Sigmoid colon (tissue), 6 donors: ENCODE measurements at regions not wholly inside any gene's neighbourhood (a gene's known extent, or its start where the extent isn't known, plus 50 kb on each side); places are given as distances from the start of the nearest gene placed in this dataset.

Experiments used
- DNase-seq: peaks from one replicate; pipeline ENCODE4 v3.0.0-alpha.2; 2019
- H3K27ac ChIP-seq, 4 donors: fragments of 200-600 bp; sonication (generic); one replicate each; pipeline ENCODE4 v1.5.1; 2016 to 2019; ENCODE audit warnings: mild to moderate bottlenecking in 1 of 4
- H3K27me3 ChIP-seq, 3 donors: fragments of 200-600 bp; sonication (generic); one replicate each; pipeline ENCODE4 v1.5.1; 2019; ENCODE audit warnings: mild to moderate bottlenecking in 1 of 3
- H3K36me3 ChIP-seq, 4 donors: fragments of 200-600 bp; sonication (generic); one replicate each; pipeline ENCODE4 v1.5.1; 2016 to 2019
- H3K4me1 ChIP-seq, 4 donors: fragments of 200-600 bp; sonication (generic); one replicate each; pipeline ENCODE4 v1.5.1; 2017 to 2019
- H3K4me3 ChIP-seq, 4 donors: fragments of 200-600 bp; sonication (generic); one replicate each; pipeline ENCODE4 v1.5.1; 2017 to 2019; ENCODE audit warnings: mild to moderate bottlenecking in 2 of 4, moderate library complexity in 1 of 4
- H3K9me3 ChIP-seq, 4 donors: fragments of 200-600 bp in 3 of 4; sonication (generic) in 3 of 4; one replicate each; pipeline versions ENCODE4 v1.5.1 to v1.6.1; 2013 to 2019
- EP300 ChIP-seq, 4 donors: sonication (generic); formaldehyde crosslinking; IDR thresholded peaks; one replicate each; pipeline ENCODE4 v1.6.1; 2017; ENCODE audit warnings: antibody characterized with exemption in 4 of 4
- POLR2A ChIP-seq, 2 donors: fragments of 450-650 bp; IDR thresholded peaks; one replicate each; pipeline ENCODE4 v1.6.1; 2016; ENCODE audit warnings: antibody characterized with exemption in 2 of 2, mild to moderate bottlenecking in 2 of 2, moderate library complexity in 2 of 2
- POLR2AphosphoS5 ChIP-seq, 4 donors: sonication (generic); formaldehyde crosslinking; IDR thresholded peaks; one replicate each; pipeline ENCODE4 v1.6.1; 2017; ENCODE audit warnings: antibody characterized with exemption in 4 of 4
- WGBS, 2 donors: extraction: QIAGEN DNeasy Blood & Tissue Kit; methylation state at CpG; one replicate each; pipeline ENCODE4 v1.1.7; 2013; 5-methylcytosine and 5-hydroxymethylcytosine counted together
- intact Hi-C: fragments of 100-400 bp; cut with DNase I; formaldehyde crosslinking; loops from one replicate; pipeline ENCODE4 v1.15.1; 2023
- TF ChIP-seq, protein P1 (sequence below), 4 experiments: fragments of 450-650 bp in 3 of 4; fragments of 200-600 bp in 1 of 4; IDR thresholded peaks; one replicate each; pipeline ENCODE4 v1.5.1; 2016 to 2019; ENCODE audit warnings: antibody characterized with exemption in 4 of 4, mild to moderate bottlenecking in 3 of 4, moderate library complexity in 2 of 4
- donor health status: healthy with polysubstance abuse.
- donor health status: healthy.

DNA sequence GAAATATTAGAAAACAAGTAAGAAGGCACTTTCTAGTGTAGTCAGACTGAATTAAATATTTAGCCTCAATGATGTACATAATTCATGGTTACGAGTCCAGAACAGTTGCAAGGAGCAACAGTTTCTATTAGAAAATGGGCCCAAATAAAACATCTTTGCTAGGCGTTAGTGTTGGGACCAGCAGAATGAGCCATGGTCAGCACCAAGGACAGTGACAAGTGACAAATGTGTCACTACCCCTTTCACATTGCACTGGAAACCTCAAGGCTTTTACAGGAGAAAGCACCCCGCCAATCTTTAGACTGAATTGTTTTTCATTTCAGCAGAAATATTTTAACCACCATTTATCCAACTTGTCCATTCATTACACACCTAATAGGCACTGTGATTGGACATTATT, 301.3 kb upstream of the ADCY2 start:
- intact Hi-C loops = no loop called here
- 16 to 37% methylated on average over 3 of the region's 3 CpGs for WGBS, 2 donors
- TF ChIP-seq, protein P1, sequence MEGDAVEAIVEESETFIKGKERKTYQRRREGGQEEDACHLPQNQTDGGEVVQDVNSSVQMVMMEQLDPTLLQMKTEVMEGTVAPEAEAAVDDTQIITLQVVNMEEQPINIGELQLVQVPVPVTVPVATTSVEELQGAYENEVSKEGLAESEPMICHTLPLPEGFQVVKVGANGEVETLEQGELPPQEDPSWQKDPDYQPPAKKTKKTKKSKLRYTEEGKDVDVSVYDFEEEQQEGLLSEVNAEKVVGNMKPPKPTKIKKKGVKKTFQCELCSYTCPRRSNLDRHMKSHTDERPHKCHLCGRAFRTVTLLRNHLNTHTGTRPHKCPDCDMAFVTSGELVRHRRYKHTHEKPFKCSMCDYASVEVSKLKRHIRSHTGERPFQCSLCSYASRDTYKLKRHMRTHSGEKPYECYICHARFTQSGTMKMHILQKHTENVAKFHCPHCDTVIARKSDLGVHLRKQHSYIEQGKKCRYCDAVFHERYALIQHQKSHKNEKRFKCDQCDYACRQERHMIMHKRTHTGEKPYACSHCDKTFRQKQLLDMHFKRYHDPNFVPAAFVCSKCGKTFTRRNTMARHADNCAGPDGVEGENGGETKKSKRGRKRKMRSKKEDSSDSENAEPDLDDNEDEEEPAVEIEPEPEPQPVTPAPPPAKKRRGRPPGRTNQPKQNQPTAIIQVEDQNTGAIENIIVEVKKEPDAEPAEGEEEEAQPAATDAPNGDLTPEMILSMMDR (IDR thresholded peaks at IDR 0.05) = no peak

DNA sequence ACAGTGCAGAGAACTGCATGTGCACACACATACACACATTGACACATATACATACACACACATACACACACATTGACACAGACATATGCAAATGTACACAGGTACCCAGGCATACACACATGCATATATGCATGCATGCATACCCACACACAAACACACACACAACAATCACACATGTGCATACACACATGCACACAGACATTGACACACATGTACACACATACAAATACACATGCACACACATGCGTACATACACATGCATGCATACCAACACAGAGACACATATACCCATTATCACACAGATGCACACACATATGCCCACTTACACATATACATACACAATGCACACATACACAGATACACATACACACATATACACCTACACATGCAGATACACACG, 299.6 kb upstream of the ADCY2 start:
- WGBS, 2 donors = 81 to 85% methylated on average over 2 of the region's 2 CpGs
- intact Hi-C loops = no loop called here

More for the DNA sequence above, 301.3 kb upstream of the ADCY2 start:
- no peaks in the 10 kb centered on the region for H3K27me3 ChIP-seq
- no peaks in the 10 kb centered on the region for H3K9me3 ChIP-seq
- no peak for DNase-seq
- H3K27ac ChIP-seq = no peak overlapping the region
- H3K4me1 ChIP-seq = no peaks in the 10 kb centered on the region
- H3K36me3 ChIP-seq = no peaks in the 10 kb centered on the region
- no peak overlapping the region for H3K4me3 ChIP-seq

DNA sequence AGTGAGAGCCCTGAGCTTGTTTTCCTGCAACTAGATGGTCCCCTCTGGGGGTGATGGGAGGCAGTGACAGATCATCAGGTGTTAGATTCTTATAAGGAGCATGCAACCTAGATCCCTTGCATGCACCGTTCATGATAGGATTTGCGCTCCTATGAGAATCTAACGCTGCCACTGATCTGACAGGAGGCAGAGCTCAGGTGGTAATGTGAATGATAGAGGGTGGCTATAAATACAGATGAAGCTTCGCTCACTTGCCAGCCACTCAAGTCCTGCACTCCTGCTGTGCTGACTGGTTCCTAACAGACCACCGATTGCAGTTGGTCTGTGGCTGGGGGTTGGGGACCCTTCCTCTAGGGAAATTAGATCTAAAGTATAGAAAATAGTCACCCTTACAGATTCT, 290.6 kb upstream of the ADCY2 start:
- Histone ChIP-seq H3K4me1 (no peaks in the 10 kb centered on the region), H3K9me3 (no peaks in the 10 kb centered on the region), H3K36me3 (no peaks in the 10 kb centered on the region), H3K27ac (no peak overlapping the region), H3K4me3 (no peak overlapping the region), H3K27me3 (no peaks in the 10 kb centered on the region)
- intact Hi-C loops = no loop called here
- TF ChIP-seq EP300 (IDR thresholded peaks at IDR 0.05) = no peak
- TF ChIP-seq, protein P1 (IDR thresholded peaks at IDR 0.05) = no peak
- 70 to 78% methylated on average over 5 of the region's 5 CpGs for WGBS, 2 donors
- DNase-seq = no peak

More for the DNA sequence above, 299.6 kb upstream of the ADCY2 start:
- H3K9me3 ChIP-seq = no peaks in the 10 kb centered on the region
- no peaks in the 10 kb centered on the region for H3K4me1 ChIP-seq
- no peak overlapping the region for H3K27ac ChIP-seq
- H3K27me3 ChIP-seq = no peaks in the 10 kb centered on the region
- no peaks in the 10 kb centered on the region for H3K36me3 ChIP-seq
- TF ChIP-seq, protein P1 (IDR thresholded peaks at IDR 0.05) = no peak
- TF ChIP-seq POLR2A (IDR thresholded peaks at IDR 0.05) = no peak
- H3K4me3 ChIP-seq = no peak overlapping the region
- no peak for DNase-seq

DNA sequence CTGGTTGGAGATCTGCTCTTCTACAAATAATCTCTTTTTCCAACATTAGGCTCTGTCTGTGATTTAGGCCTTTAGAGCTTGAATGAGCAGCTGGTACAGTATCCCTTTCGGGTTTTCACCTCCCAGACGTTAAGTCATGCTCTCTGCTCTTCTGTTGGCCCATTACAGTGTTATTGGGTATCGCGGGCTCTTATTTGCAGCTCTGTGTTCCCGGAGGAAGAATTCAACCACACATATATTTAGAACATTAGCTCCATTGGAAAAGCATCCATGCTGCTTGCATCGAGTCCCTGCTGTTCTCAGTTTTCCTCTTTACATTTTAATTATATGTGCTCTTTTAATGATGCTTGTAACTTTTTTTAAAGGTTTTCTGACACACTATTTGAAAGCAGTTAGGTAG, 278.0 kb upstream of the ADCY2 start:
- no peak for DNase-seq
- WGBS, 2 donors = 87 to 90% methylated on average over 6 of the region's 6 CpGs
- no peaks in the 10 kb centered on the region for H3K4me1 ChIP-seq
- no peak overlapping the region for H3K27ac ChIP-seq
- H3K4me3 ChIP-seq = no peak overlapping the region
- no peaks in the 10 kb centered on the region for H3K27me3 ChIP-seq
- intact Hi-C loops = no loop called here
- H3K9me3 ChIP-seq = peaks cover 0 to 3% (median 0%) of the 10 kb centered on the region in 4 donors
- H3K36me3 ChIP-seq = no peaks in the 10 kb centered on the region
- TF ChIP-seq, protein P1 (IDR thresholded peaks at IDR 0.05) = no peak
- TF ChIP-seq EP300 (IDR thresholded peaks at IDR 0.05) (no peak), POLR2AphosphoS5 (IDR thresholded peaks at IDR 0.05) (no peak), POLR2A (IDR thresholded peaks at IDR 0.05) (no peak)

DNA sequence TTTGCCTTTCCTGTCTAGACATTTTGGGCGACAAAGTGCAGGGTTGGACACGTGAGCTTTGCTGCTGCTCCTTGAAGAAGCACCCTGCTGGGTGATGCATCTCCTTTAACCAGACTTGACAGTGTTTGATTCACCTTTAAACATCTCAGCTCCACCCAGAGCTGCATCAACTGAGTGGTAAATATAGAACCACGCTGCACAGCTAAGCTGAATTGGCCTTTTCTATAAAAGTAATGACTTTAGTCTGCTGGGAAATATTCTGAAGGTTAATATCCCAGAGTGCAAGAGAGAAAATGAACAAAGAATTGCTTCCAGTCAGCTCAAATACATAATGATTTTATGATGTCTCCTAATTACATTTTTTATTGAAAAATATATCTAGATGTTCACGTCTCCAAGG, 264.3 kb upstream of the ADCY2 start:
- H3K27me3 ChIP-seq = no peaks in the 10 kb centered on the region
- no peak overlapping the region for H3K27ac ChIP-seq
- TF ChIP-seq EP300 (IDR thresholded peaks at IDR 0.05) = no peak
- TF ChIP-seq, protein P1 (IDR thresholded peaks at IDR 0.05) = no peak
- TF ChIP-seq POLR2AphosphoS5 (IDR thresholded peaks at IDR 0.05) = no peak
- no peak for TF ChIP-seq POLR2A (IDR thresholded peaks at IDR 0.05)
- 72 to 83% methylated on average over 4 of the region's 4 CpGs for WGBS, 2 donors
- no peak for DNase-seq
- intact Hi-C loops = no loop called here
- H3K36me3 ChIP-seq = no peaks in the 10 kb centered on the region
- no peak overlapping the region for H3K4me3 ChIP-seq
- H3K4me1 ChIP-seq = no peaks in the 10 kb centered on the region
- H3K9me3 ChIP-seq = no peaks in the 10 kb centered on the region
